Ectodermal cell (in vitro differentiated cells): ENCODE measurements at regions not wholly inside any gene's neighbourhood (a gene's known extent, or its start where the extent isn't known, plus 50 kb on each side); places are given as distances from the start of the nearest gene placed in this dataset.

Experiments used
- H3K27ac ChIP-seq: 2 replicates; pipeline ENCODE4 v1.7.0; 2013; ENCODE audit warnings: mild to moderate bottlenecking, low read depth, low read length; ENCODE audit not compliant: insufficient read depth, poor library complexity, severe bottlenecking
- H3K27me3 ChIP-seq: 2 replicates; pipeline ENCODE4 v1.7.0; 2013; ENCODE audit warnings: mild to moderate bottlenecking, low read length; ENCODE audit not compliant: insufficient read depth, control insufficient read depth, poor library complexity, severe bottlenecking
- H3K36me3 ChIP-seq: one replicate; pipeline ENCODE4 v1.7.0; 2013; ENCODE audit warnings: low read length; ENCODE audit not compliant: control insufficient read depth, insufficient read depth
- H3K4me1 ChIP-seq: one replicate; pipeline ENCODE4 v1.7.0; 2013; ENCODE audit warnings: low read length; ENCODE audit not compliant: control insufficient read depth, insufficient read depth
- H3K4me3 ChIP-seq: 2 replicates; pipeline ENCODE4 v1.7.0; 2013; ENCODE audit warnings: low read depth, low read length, control low read depth; ENCODE audit not compliant: insufficient read depth
- H3K9me3 ChIP-seq: 2 replicates; pipeline ENCODE4 v1.7.0; 2013; ENCODE audit warnings: mild to moderate bottlenecking, low read length, moderate library complexity; ENCODE audit not compliant: control insufficient read depth
- WGBS, 2 experiments: methylation state at CpG; one replicate each; pipeline ENCODE4 v1.1.7; 2013; ENCODE audit warnings: missing lambda C conversion rate in 2 of 2; 5-methylcytosine and 5-hydroxymethylcytosine counted together

DNA sequence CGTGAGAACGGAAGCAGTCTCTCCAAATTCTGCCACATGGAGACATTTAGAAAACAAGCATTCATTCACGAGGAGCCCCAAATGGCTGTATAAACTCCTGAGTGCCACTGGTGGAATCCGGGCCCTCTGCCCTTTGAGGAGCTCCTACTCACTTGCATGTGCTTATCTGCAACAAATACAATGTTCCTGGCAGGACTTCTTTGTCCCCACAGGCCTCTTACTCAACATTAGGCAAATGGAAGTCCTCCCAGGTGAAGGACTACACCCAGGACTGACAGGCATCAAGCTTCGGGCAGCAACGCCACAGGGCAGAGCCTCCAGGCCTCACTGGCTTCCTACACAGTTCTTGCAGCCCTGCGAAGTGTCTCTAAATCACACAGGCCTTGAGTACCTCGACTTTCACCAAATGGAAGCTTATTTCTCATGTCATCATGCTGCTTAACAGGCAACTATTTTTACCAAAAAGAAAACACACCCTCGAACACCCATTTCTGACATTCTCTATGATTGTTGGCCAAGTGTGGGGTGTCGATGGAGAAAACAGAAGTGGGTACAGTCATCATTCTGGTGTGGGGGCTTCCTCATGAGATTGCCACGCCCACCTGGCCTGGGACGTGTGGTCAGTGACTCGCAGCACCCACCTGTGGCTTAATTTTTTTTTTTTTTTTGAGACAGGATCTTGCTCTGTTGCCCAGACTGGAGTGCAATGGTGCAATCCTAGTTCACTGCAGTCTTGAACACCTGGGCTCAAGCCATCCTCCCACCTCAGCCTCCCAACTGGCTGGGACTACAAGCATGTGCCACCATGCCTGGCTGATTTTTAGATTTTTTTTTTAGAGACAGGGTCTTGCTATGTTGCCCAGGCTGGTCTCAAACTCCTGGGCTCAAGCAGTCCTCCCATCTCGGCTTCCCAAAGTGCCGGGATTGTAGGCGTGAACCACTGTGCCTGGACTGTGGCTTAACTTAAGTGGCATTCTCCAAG lies 186.8 kb upstream of the GLI2 start:
- no peak overlapping the region for H3K4me3 ChIP-seq
- H3K27ac ChIP-seq = no peak overlapping the region
- H3K36me3 ChIP-seq = no peaks in the 10 kb centered on the region
- no peaks in the 10 kb centered on the region for H3K9me3 ChIP-seq
- WGBS, 2 experiments = 89 to 91% methylated on average over 16 of the region's 16 CpGs
- peaks cover 38% of the 10 kb centered on the region for H3K27me3 ChIP-seq
- peaks cover 27% of the 10 kb centered on the region for H3K4me1 ChIP-seq

DNA sequence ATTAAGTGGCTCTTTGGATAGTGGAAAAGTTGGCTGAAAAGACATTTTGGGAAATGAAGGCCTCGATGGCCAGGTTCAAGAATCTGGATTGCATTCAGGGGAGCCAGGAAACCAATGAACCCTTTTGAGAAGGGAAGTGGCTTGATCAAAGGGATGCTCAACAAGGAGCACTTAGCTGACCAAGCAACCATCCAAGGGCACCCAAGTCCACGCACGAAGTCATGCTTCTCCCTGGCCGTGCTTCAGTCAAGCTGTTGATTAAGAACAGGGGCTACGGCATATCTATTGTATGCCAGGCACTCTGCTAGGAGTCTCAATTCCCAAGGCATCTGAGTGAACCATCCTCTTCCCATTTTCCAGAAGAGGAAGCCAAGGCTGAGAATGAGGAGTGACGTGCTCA lies 185.8 kb upstream of the GLI2 start:
- Histone ChIP-seq H3K27ac (no peak overlapping the region), H3K9me3 (no peaks in the 10 kb centered on the region), H3K27me3 (peaks cover 47% of the 10 kb centered on the region), H3K36me3 (no peaks in the 10 kb centered on the region), H3K4me3 (no peak overlapping the region), H3K4me1 (peaks cover 27% of the 10 kb centered on the region)
- 91 to 93% methylated on average over 6 of the region's 6 CpGs for WGBS, 2 experiments

DNA sequence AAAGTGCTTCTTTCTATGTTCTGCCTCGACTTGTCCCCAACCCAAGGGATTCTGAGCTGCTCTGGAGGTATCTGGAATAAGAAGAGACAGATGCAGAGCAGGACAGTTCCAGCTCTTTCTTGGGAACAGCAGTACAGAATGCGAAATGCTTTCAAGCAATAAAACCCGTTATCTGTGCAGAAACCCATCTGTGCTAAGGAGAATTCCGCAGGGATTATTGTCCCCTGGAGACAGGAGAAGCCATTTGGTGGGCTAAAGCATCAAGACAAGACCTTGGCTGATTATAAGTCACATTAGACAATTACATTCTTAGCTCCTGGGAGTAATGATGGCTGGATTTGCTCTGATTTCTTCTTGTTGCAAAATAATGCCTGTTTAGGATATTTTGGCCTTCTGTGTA lies 185.4 kb upstream of the GLI2 start:
- no peak overlapping the region for H3K27ac ChIP-seq
- no peaks in the 10 kb centered on the region for H3K9me3 ChIP-seq
- H3K4me1 ChIP-seq = peaks cover 27% of the 10 kb centered on the region
- peaks cover 47% of the 10 kb centered on the region for H3K27me3 ChIP-seq
- WGBS, 2 experiments = 89 to 92% methylated on average over 4 of the region's 4 CpGs
- H3K36me3 ChIP-seq = no peaks in the 10 kb centered on the region
- no peak overlapping the region for H3K4me3 ChIP-seq

GRCh38 chr2:120550893-120551446 lies 184.7 kb upstream of the GLI2 start:
- 61 to 72% methylated on average over 2 of the region's 2 CpGs for WGBS, 2 experiments
- peaks cover 47% of the 10 kb centered on the region for H3K27me3 ChIP-seq
- no peak overlapping the region for H3K27ac ChIP-seq
- H3K9me3 ChIP-seq = no peaks in the 10 kb centered on the region
- H3K36me3 ChIP-seq = no peaks in the 10 kb centered on the region
- H3K4me3 ChIP-seq = no peak overlapping the region
- peaks cover 21% of the 10 kb centered on the region for H3K4me1 ChIP-seq

GRCh38 chr2:120551522-120551921 lies 184.1 kb upstream of the GLI2 start:
- peaks cover 53% of the 10 kb centered on the region for H3K27me3 ChIP-seq
- no peaks in the 10 kb centered on the region for H3K9me3 ChIP-seq
- H3K36me3 ChIP-seq = no peaks in the 10 kb centered on the region
- H3K4me1 ChIP-seq = peaks cover 16% of the 10 kb centered on the region
- 78 to 83% methylated on average over 3 of the region's 3 CpGs for WGBS, 2 experiments
- H3K27ac ChIP-seq = no peak overlapping the region
- no peak overlapping the region for H3K4me3 ChIP-seq

DNA sequence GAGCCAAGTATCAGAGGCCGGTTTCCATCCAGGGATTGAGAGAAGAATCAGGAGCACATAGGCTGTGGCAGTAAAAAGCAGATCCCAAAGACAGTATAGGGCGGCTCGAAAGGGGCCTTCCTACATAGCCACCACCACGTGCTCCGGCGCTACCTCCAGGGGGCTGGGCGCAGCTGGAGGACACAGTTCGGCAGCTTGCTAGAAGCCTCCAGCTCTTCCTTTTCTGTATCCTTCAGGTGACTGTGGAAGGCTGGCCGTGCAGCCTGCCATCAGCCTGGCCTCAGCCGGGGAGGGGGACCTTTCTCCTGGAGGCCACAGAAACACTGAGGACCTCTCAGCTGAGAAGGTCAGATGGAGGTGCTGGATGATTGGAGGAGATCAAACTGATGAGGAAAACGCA lies 183.6 kb upstream of the GLI2 start:
- peaks cover 13% of the 10 kb centered on the region for H3K4me1 ChIP-seq
- H3K9me3 ChIP-seq = no peaks in the 10 kb centered on the region
- H3K27me3 ChIP-seq = peaks cover 53% of the 10 kb centered on the region
- no peaks in the 10 kb centered on the region for H3K36me3 ChIP-seq
- 86 to 87% methylated on average over 11 of the region's 11 CpGs for WGBS, 2 experiments
- H3K4me3 ChIP-seq = no peak overlapping the region
- no peak overlapping the region for H3K27ac ChIP-seq

DNA sequence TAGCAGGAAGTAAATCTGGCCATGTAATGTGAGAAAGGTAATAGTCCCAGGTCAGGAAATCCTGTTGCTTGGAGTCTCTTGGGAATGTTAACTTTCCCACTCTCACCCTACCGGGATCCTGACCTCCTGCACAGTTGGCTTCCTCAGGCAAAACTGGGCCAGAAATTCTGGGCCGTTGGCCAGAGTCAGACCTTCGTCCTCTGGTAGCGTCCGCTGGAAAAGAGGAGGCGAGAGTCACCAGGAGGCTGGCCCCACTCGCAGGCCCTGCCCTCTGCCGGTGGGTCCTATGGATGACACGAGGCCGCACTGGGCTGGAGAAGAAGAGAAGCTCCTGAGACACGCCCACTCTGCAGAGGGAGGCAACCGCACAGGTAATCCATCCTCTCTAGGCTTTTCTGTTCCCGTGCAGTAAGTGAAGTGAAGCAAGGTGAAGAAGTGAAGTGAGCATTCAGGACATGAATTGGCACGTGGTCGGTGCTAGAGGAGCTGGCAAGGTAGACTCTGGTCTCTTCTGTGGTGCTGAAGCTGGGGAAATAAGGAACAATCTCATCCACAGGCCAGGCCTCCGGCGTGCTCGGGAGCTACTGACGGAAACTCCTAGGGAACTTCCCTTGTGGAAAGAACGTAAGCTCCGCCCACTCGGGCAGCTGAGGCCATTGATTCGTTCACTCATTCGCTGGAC lies 182.7 kb upstream of the GLI2 start:
- no peaks in the 10 kb centered on the region for H3K36me3 ChIP-seq
- peaks cover 53% of the 10 kb centered on the region for H3K27me3 ChIP-seq
- WGBS, 2 experiments = 9 to 10% methylated on average over 24 of the region's 24 CpGs
- peaks cover 13% of the 10 kb centered on the region for H3K4me1 ChIP-seq
- H3K9me3 ChIP-seq = no peaks in the 10 kb centered on the region
- no peak overlapping the region for H3K27ac ChIP-seq
- H3K4me3 ChIP-seq = no peak overlapping the region

DNA sequence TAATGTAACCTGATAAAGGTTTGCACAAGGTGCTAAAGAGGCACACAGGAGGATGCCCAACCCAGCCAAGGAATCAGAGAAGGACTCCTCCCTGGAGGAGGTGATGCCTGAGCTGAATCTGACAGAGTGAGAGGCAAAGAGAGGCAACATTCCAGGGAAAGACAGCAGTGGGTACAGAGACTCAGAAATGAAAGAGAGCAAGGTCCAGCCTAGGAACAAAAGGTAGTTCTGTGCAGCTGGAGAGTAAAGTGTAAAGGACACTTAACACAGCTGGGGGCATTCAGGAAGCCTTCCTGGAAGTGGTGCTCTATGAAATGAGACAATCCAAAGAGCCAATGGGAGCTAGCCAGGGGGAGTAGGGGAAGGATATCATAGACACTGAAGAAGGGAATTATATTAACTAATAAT lies 181.0 kb upstream of the GLI2 start:
- peaks cover 13% of the 10 kb centered on the region for H3K4me1 ChIP-seq
- no peaks in the 10 kb centered on the region for H3K9me3 ChIP-seq
- no peak overlapping the region for H3K27ac ChIP-seq
- H3K27me3 ChIP-seq = peaks cover 53% of the 10 kb centered on the region
- no peaks in the 10 kb centered on the region for H3K36me3 ChIP-seq
- H3K4me3 ChIP-seq = no peak overlapping the region

DNA sequence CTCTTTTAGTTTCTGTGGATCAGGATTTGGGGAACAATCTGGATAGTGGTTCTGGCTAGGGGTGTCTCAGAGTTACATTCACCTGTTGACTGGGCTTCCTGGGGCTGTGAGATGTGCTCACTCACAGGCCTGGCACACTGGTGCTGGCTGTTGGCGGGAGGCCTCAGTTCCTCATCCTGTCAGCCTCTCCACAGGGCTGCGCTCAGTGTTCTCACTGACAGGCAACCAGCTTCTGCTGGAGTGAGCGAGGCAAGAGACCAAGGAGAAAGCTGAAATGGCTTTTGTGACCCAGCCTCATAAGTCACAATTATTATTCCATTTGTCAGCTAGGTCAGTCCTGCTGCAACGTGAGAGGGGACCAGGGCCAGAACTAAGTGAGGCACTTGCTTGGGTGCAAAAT lies 180.6 kb upstream of the GLI2 start:
- Histone ChIP-seq H3K9me3 (no peaks in the 10 kb centered on the region), H3K36me3 (no peaks in the 10 kb centered on the region), H3K4me1 (peaks cover 12% of the 10 kb centered on the region), H3K4me3 (no peak overlapping the region), H3K27ac (no peak overlapping the region), H3K27me3 (peaks cover 49% of the 10 kb centered on the region)
- WGBS, 2 experiments = 83 to 89% methylated on average over 4 of the region's 4 CpGs

DNA sequence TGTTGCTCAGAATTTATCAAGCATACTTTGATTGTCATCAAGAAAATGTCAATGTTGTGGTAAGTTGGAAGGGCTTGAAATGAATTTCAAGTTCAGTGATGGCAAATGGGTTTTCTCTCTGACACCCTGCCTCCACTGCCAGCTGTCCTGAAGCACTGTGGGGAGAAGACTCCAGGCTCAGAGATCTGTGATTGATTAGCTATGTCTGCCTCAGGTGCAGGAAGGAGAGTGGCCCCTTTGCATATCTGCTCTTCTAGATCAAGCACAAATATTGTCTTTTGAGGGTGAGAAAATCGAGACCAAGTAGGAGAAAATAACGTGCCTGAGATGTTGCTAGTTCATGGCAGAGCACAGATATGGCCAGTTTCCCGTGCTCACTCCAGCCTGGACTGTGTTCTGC lies 178.8 kb upstream of the GLI2 start:
- peaks cover 9% of the 10 kb centered on the region for H3K4me1 ChIP-seq
- H3K27ac ChIP-seq = no peak overlapping the region
- peaks cover 40% of the 10 kb centered on the region for H3K27me3 ChIP-seq
- H3K36me3 ChIP-seq = no peaks in the 10 kb centered on the region
- H3K4me3 ChIP-seq = no peak overlapping the region
- WGBS, 2 experiments = 80 to 87% methylated on average over 3 of the region's 3 CpGs
- H3K9me3 ChIP-seq = no peaks in the 10 kb centered on the region
